SK-N-SH (cell line): ENCODE measurements at regions not wholly inside any gene's neighbourhood (a gene's known extent, or its start where the extent isn't known, plus 50 kb on each side); places are given as distances from the start of the nearest gene placed in this dataset.

Source experiments
- CTCF ChIA-PET: fragments of 300-600, 350-600 bp; formaldehyde crosslinking; extraction: SDS; loops from one replicate; lab custom pipeline; 2021; lab: Yijun Ruan, JAX
- POLR2A ChIA-PET: fragments of 350-600 bp; sonication (Branson Sonifier 250); formaldehyde crosslinking; extraction: SDS; loops from one replicate; lab custom pipeline; 2020; ENCODE audit warnings: antibody characterized with exemption, inconsistent platforms; lab: Yijun Ruan, JAX
- DNase-seq: peaks from one replicate; pipeline ENCODE4 v3.0.0; 2012
- H2AFZ ChIP-seq: fragments of 200-600 bp; sonication (generic); 2 replicates; pipeline ENCODE4 v1.8.1; 2016; ENCODE audit warnings: antibody characterized with exemption, mild to moderate bottlenecking, low read depth
- H3F3A ChIP-seq: fragments of 200-600 bp; sonication (generic); replicated peaks from 2 replicates; pipeline ENCODE3; 2016; ENCODE audit warnings: antibody characterized with exemption, mild to moderate bottlenecking; ENCODE audit not compliant: insufficient read depth
- H3K27ac ChIP-seq, 2 experiments: fragments of 200-500 bp in 1 of 2; fragments of 200-600 bp in 1 of 2; sonication (Bioruptor generic) in 1 of 2; sonication (generic), shearing (Covaris generic) in 1 of 2; 2 replicates each; pipeline versions ENCODE4 v1.5.1 to v1.6.1; 2014 to 2016; ENCODE audit warnings: low read depth in 2 of 2, inconsistent platforms in 1 of 2, low read length in 1 of 2, mild to moderate bottlenecking in 1 of 2, mixed read lengths in 1 of 2
- H3K27me3 ChIP-seq: fragments of 200-600 bp; sonication (generic), shearing (Covaris generic); 2 replicates; pipeline ENCODE4 v1.6.1; 2016; ENCODE audit warnings: mixed run types; ENCODE audit not compliant: insufficient read depth
- H3K36me3 ChIP-seq, 2 experiments: fragments of 200-500 bp in 1 of 2; fragments of 200-600 bp in 1 of 2; sonication (Bioruptor generic) in 1 of 2; sonication (generic) in 1 of 2; replicated peaks in 1 of 2; 2 replicates each; pipeline versions ENCODE3 to v1.5.1; 2014 to 2016; ENCODE audit warnings: low read length in 1 of 2, mild to moderate bottlenecking in 1 of 2; ENCODE audit not compliant: insufficient read depth in 2 of 2, control insufficient read depth in 1 of 2
- H3K4me1 ChIP-seq, 2 experiments: fragments of 200-500 bp in 1 of 2; fragments of 200-600 bp in 1 of 2; sonication (Bioruptor generic) in 1 of 2; sonication (generic), shearing (Covaris generic) in 1 of 2; 2 replicates each; pipeline versions ENCODE4 v1.5.1 to v1.6.1; 2014 to 2016; ENCODE audit warnings: low read depth in 1 of 2, low read length in 1 of 2, mixed run types in 1 of 2; ENCODE audit not compliant: insufficient read depth in 2 of 2, control insufficient read depth in 1 of 2
- H3K4me2 ChIP-seq: fragments of 200-600 bp; sonication (generic), shearing (Covaris generic); 2 replicates; pipeline ENCODE4 v1.6.1; 2017; ENCODE audit warnings: mixed run types
- H3K4me3 ChIP-seq, 2 experiments: fragments of 200-500 bp in 1 of 2; fragments of 200-600 bp in 1 of 2; sonication (Bioruptor generic) in 1 of 2; sonication (generic), shearing (Covaris generic) in 1 of 2; 2 replicates each; pipeline versions ENCODE4 v1.5.1 to v1.8.1; 2014 to 2016; ENCODE audit warnings: low read depth in 2 of 2, inconsistent platforms in 1 of 2, low read length in 1 of 2, mild to moderate bottlenecking in 1 of 2, mixed read lengths in 1 of 2, moderate library complexity in 1 of 2
- H3K79me2 ChIP-seq: fragments of 200-600 bp; sonication (generic); 2 replicates; pipeline ENCODE4 v1.8.1; 2017; ENCODE audit warnings: mild to moderate bottlenecking; ENCODE audit not compliant: insufficient read depth
- H3K9ac ChIP-seq: fragments of 200-600 bp; sonication (generic); 2 replicates; pipeline ENCODE4 v1.6.1; 2017; ENCODE audit warnings: mixed run types
- H3K9me2 ChIP-seq: fragments of 200-600 bp; sonication (generic); 2 replicates; pipeline ENCODE4 v1.6.1; 2017; ENCODE audit warnings: mixed run types
- H3K9me3 ChIP-seq: fragments of 200-600 bp; sonication (generic); 2 replicates; pipeline ENCODE4 v1.6.1; 2017; ENCODE audit warnings: mixed run types, mild to moderate bottlenecking, moderate library complexity
- H4K20me1 ChIP-seq: fragments of 200-600 bp; sonication (generic); 2 replicates; pipeline ENCODE4 v1.6.1; 2017; ENCODE audit warnings: mild to moderate bottlenecking, mixed run types; ENCODE audit not compliant: insufficient read depth
- CHD2 ChIP-seq: fragments of 150-350 bp; IDR thresholded peaks from 2 replicates; pipeline ENCODE4 v1.6.1; 2018; ENCODE audit warnings: low read length; ENCODE audit not compliant: partially characterized antibody
- CTCF ChIP-seq: fragments of 200-600 bp; sonication (generic); IDR thresholded peaks from 2 replicates; pipeline ENCODE4 v1.6.1; 2017; ENCODE audit warnings: antibody characterized with exemption, mild to moderate bottlenecking, moderate library complexity
- EP300 ChIP-seq, 2 experiments: IDR thresholded peaks; 2 replicates each; pipeline versions ENCODE4 v1.4.0 to v1.6.1; 2012; ENCODE audit warnings: borderline replicate concordance in 1 of 2, low read depth in 1 of 2, low read length in 1 of 2
- EZH2phosphoT487 ChIP-seq: fragments of 200-600 bp; sonication (generic); IDR thresholded peaks from 2 replicates; pipeline ENCODE4 v1.6.1; 2017; ENCODE audit warnings: low read depth, mixed run types, mild to moderate bottlenecking, antibody characterized with exemption, moderate library complexity, borderline replicate concordance
- FOXJ3 ChIP-seq: sonication (generic); formaldehyde crosslinking; IDR thresholded peaks from 2 replicates; pipeline ENCODE4 v1.5.1; 2020; ENCODE audit warnings: mild to moderate bottlenecking, missing genetic modification reagents
- FOXM1 ChIP-seq: IDR thresholded peaks from 2 replicates; pipeline ENCODE4 v1.4.0; 2012; ENCODE audit warnings: low read depth, mild to moderate bottlenecking
- GABPA ChIP-seq: IDR thresholded peaks from 2 replicates; pipeline ENCODE4 v1.4.0; 2012; ENCODE audit warnings: low read depth, mild to moderate bottlenecking
- GATA2 ChIP-seq: sonication (generic); formaldehyde crosslinking; IDR thresholded peaks from 2 replicates; pipeline ENCODE4 v1.5.0; 2020; ENCODE audit warnings: mild to moderate bottlenecking, missing genetic modification reagents
- MAX ChIP-seq: IDR thresholded peaks from 2 replicates; pipeline ENCODE4 v1.4.0; 2012; ENCODE audit warnings: low read depth
- MEF2A ChIP-seq: IDR thresholded peaks from 2 replicates; pipeline ENCODE4 v1.4.0; 2012; ENCODE audit warnings: low read depth, borderline replicate concordance
- MXI1 ChIP-seq: IDR thresholded peaks from 2 replicates; pipeline ENCODE4 v1.6.1; 2012; ENCODE audit warnings: mild to moderate bottlenecking, low read depth, low read length, improper control_type of control experiment
- NFIC ChIP-seq: IDR thresholded peaks from 2 replicates; pipeline ENCODE4 v1.4.0; 2012; ENCODE audit warnings: borderline replicate concordance
- NRF1 ChIP-seq: IDR thresholded peaks from 2 replicates; pipeline ENCODE4 v1.6.1; 2012; ENCODE audit warnings: low read depth, mild to moderate bottlenecking, low read length
- PBX3 ChIP-seq: IDR thresholded peaks from 2 replicates; pipeline ENCODE4; 2012
- RAD21 ChIP-seq: IDR thresholded peaks from 2 replicates; pipeline ENCODE4 v1.6.1; 2012; ENCODE audit warnings: mild to moderate bottlenecking, low read length
- RFX5 ChIP-seq: IDR thresholded peaks from 2 replicates; pipeline ENCODE4 v1.6.1; 2012; ENCODE audit warnings: mild to moderate bottlenecking, improper control_type of control experiment, low read length
- RXRA ChIP-seq: IDR thresholded peaks from 2 replicates; pipeline ENCODE4 v1.4.0; 2012; ENCODE audit warnings: low read depth, mild to moderate bottlenecking, borderline replicate concordance
- SMC3 ChIP-seq: IDR thresholded peaks from 2 replicates; pipeline ENCODE4 v1.6.1; 2012; ENCODE audit warnings: low read depth, low read length, improper control_type of control experiment
- TAF1 ChIP-seq: IDR thresholded peaks from 2 replicates; pipeline ENCODE4 v1.6.1; 2012; ENCODE audit warnings: low read depth, mild to moderate bottlenecking, low read length, moderate library complexity, borderline replicate concordance
- USF1 ChIP-seq: IDR thresholded peaks from 2 replicates; pipeline ENCODE4 v1.4.0; 2012; ENCODE audit warnings: low read depth, borderline replicate concordance
- USF2 ChIP-seq: fragments of 150-350 bp; IDR thresholded peaks from 2 replicates; pipeline ENCODE4 v1.6.1; 2017; ENCODE audit warnings: antibody characterized with exemption, low read length, low read depth, borderline replicate concordance
- YY1 ChIP-seq: IDR thresholded peaks from 2 replicates; pipeline ENCODE4 v1.4.0; 2012; ENCODE audit warnings: low read depth, mild to moderate bottlenecking
- WGBS: methylation state at CpG from one replicate; pipeline ENCODE4 v1.1.6; 2017; ENCODE audit warnings: low lambda C conversion rate; 5-methylcytosine and 5-hydroxymethylcytosine counted together

- Histone ChIP-seq H3K4me2 (no peak overlapping the region), H3K27ac (no peak overlapping the region), H3F3A (peaks cover 9% of the 10 kb centered on the region), H3K27me3 (no peaks in the 10 kb centered on the region), H3K4me1 (peaks cover 27 to 47% of the 10 kb centered on the region in 2 experiments; a peak in 3 of 4 replicates), H2AFZ (no peak overlapping the region), H3K9me2 (no peaks in the 10 kb centered on the region), H3K9ac (no peak overlapping the region), H4K20me1 (no peaks in the 10 kb centered on the region), H3K36me3 (no peaks in the 10 kb centered on the region), H3K79me2 (no peaks in the 10 kb centered on the region), H3K9me3 (no peaks in the 10 kb centered on the region), H3K4me3 (no peak overlapping the region)
- DNase-seq, result no peak
- ChIA-PET CTCF (no interaction called here), POLR2A (no interaction called here)
- 86% methylated on average over 22 of the region's 22 CpGs for WGBS
- TF ChIP-seq FOXJ3 (CRISPR knock-in tag) (no peak), CHD2 (no peak), RAD21 (no peak), RXRA (no peak), TAF1 (no peak), YY1 (no peak), MEF2A (no peak), NFIC (no peak), SMC3 (no peak), CTCF (no peak), USF1 (no peak), EP300 (IDR thresholded peaks at IDR 0.05; ENCODE audit: borderline replicate concordance in 1 of 2, low read depth in 1 of 2, low read length in 1 of 2) (no peak), NRF1 (no peak)
These were observed 146.0 kb downstream of the VAPA start for GRCh38 chr18:10059610-10060468.

GRCh38 chr18:10060469-10060782, 146.6 kb downstream of the VAPA start:
- DNase-seq, result peak; percentile 17
- H4K20me1 ChIP-seq, result no peaks in the 10 kb centered on the region
- H3K27me3 ChIP-seq, result no peaks in the 10 kb centered on the region
- H3F3A ChIP-seq, result peaks cover 9% of the 10 kb centered on the region
- CTCF ChIA-PET, result no interaction called here
- H3K4me3 ChIP-seq, result no peak overlapping the region
- peaks cover 27 to 47% of the 10 kb centered on the region in 2 experiments; a peak in 3 of 4 replicates for H3K4me1 ChIP-seq
- no peaks in the 10 kb centered on the region for H3K9me2 ChIP-seq
- H3K9me3 ChIP-seq, result no peaks in the 10 kb centered on the region
- H2AFZ ChIP-seq, result no peak overlapping the region
- no peak overlapping the region for H3K4me2 ChIP-seq
- WGBS, result 95% methylated on average over 6 of the region's 6 CpGs
- no peaks in the 10 kb centered on the region for H3K36me3 ChIP-seq
- no peak overlapping the region for H3K9ac ChIP-seq
- POLR2A ChIA-PET, result no interaction called here
- H3K27ac ChIP-seq, result no peak overlapping the region
- no peaks in the 10 kb centered on the region for H3K79me2 ChIP-seq
- TF ChIP-seq MXI1 (no peak), FOXM1 (no peak), GATA2 (CRISPR knock-in tag) (no peak), USF2 (no peak), RFX5 (no peak), EZH2phosphoT487 (no peak), PBX3 (no peak), FOXJ3 (CRISPR knock-in tag) (no peak), CHD2 (no peak), GABPA (no peak), MAX (no peak)
